GM19193 (cell line): ENCODE measurements at regions not wholly inside any gene's neighbourhood (a gene's known extent, or its start where the extent isn't known, plus 50 kb on each side); places are given as distances from the start of the nearest gene placed in this dataset.

Source experiments
- POLR2A ChIP-seq: IDR thresholded peaks from 4 replicates; pipeline ENCODE4 v1.6.1; 2011; ENCODE audit not compliant: insufficient read depth, insufficient read length; ENCODE audit errors: extremely low read depth

GRCh38 chr1:166221316-166221715 is 54.5 kb upstream of the FAM78B start:
- no peak for TF ChIP-seq POLR2A

- no peak for TF ChIP-seq POLR2A
Measured at GRCh38 chr1:166233750-166234366, 67.1 kb upstream of the FAM78B start.

- TF ChIP-seq POLR2A: no peak
Measured at GRCh38 chr1:166235728-166236127, 68.9 kb upstream of the FAM78B start.

- TF ChIP-seq POLR2A: no peak
Measured at GRCh38 chr1:166237675-166238074, 70.9 kb upstream of the FAM78B start.

- no peak for TF ChIP-seq POLR2A
Measured at GRCh38 chr1:166253076-166253779, 86.4 kb upstream of the FAM78B start.

GRCh38 chr1:166258017-166258416 is 91.2 kb upstream of the FAM78B start:
- no peak for TF ChIP-seq POLR2A

- TF ChIP-seq POLR2A: no peak
Measured at GRCh38 chr1:166261511-166261910, 94.7 kb upstream of the FAM78B start.

- TF ChIP-seq POLR2A: no peak
Measured at GRCh38 chr1:166270476-166271150, 103.8 kb upstream of the FAM78B start.

- TF ChIP-seq POLR2A: no peak
Measured at GRCh38 chr1:166271151-166271538, 104.3 kb upstream of the FAM78B start.

GRCh38 chr1:166272155-166272554 is 105.4 kb upstream of the FAM78B start:
- TF ChIP-seq POLR2A: no peak

GRCh38 chr1:166272851-166273250 is 106.0 kb upstream of the FAM78B start:
- TF ChIP-seq POLR2A: no peak

- TF ChIP-seq POLR2A: no peak
Measured at GRCh38 chr1:166273618-166274017, 106.8 kb upstream of the FAM78B start.

- TF ChIP-seq POLR2A: no peak
Measured at GRCh38 chr1:166282391-166283137, 115.8 kb upstream of the FAM78B start.

GRCh38 chr1:166283190-166283589 is 116.4 kb upstream of the FAM78B start:
- TF ChIP-seq POLR2A: no peak

- TF ChIP-seq POLR2A: no peak
Measured at GRCh38 chr1:166283600-166283999, 116.8 kb upstream of the FAM78B start.

GRCh38 chr1:166289309-166290050 is 122.7 kb upstream of the FAM78B start:
- no peak for TF ChIP-seq POLR2A

- no peak for TF ChIP-seq POLR2A
Measured at GRCh38 chr1:166295656-166296055, 128.9 kb upstream of the FAM78B start.
